ENCODE measurements at regions not wholly inside any gene's neighbourhood (a gene's known extent, or its start where the extent isn't known, plus 50 kb on each side); places are given as distances from the start of the nearest gene placed in this dataset.
"Not testable (repeated sequence)": the region's sequence is repeated elsewhere in the genome, so short reads cannot be mapped to it uniquely, and the experiment has no call there.

- DNase-seq (ENCODE audit: low read depth, low spot score) = no peak
Measured at GRCh38 chr4:24368801-24369200, 215.6 kb downstream of the DHX15 start.

GRCh38 chr4:24364852-24365251 lies 219.5 kb downstream of the DHX15 start:
- DNase-seq (ENCODE audit: low read depth, low spot score) = no peak

GRCh38 chr4:24364249-24364648 lies 220.1 kb downstream of the DHX15 start:
- DNase-seq (ENCODE audit: low read depth, low spot score) = no peak

GRCh38 chr4:24363751-24364150 lies 220.6 kb downstream of the DHX15 start:
- DNase-seq (ENCODE audit: low read depth, low spot score) = no peak

- DNase-seq (ENCODE audit: low read depth, low spot score) = no peak
Measured at GRCh38 chr4:24352112-24352511, 232.2 kb downstream of the DHX15 start.

- not testable (repeated sequence) for DNase-seq (ENCODE audit: low read depth, low spot score)
Measured at GRCh38 chr4:24349168-24349996, 235.0 kb downstream of the DHX15 start.

- DNase-seq (ENCODE audit: low read depth, low spot score) = no peak
Measured at GRCh38 chr4:24339260-24339659, 245.1 kb downstream of the DHX15 start.

- no peak for DNase-seq (ENCODE audit: low read depth, low spot score)
Measured at GRCh38 chr4:24337451-24338190, 246.7 kb downstream of the DHX15 start.

GRCh38 chr4:24335616-24336015 lies 248.7 kb downstream of the DHX15 start:
- no peak for DNase-seq (ENCODE audit: low read depth, low spot score)

GRCh38 chr4:24334906-24335305 lies 249.4 kb downstream of the DHX15 start:
- DNase-seq (ENCODE audit: low read depth, low spot score) = no peak

- DNase-seq (ENCODE audit: low read depth, low spot score) = no peak
Measured at GRCh38 chr4:24330573-24330972, 253.8 kb downstream of the DHX15 start.

- DNase-seq (ENCODE audit: low read depth, low spot score) = no peak
Measured at GRCh38 chr4:24330172-24330571, 254.2 kb downstream of the DHX15 start.

GRCh38 chr4:24328711-24329110 lies 255.6 kb downstream of the DHX15 start:
- DNase-seq (ENCODE audit: low read depth, low spot score) = no peak

- no peak for DNase-seq (ENCODE audit: low read depth, low spot score)
Measured at GRCh38 chr4:24328310-24328709, 256.0 kb downstream of the DHX15 start.

GRCh38 chr4:24322995-24323394 lies 261.4 kb downstream of the DHX15 start:
- no peak for DNase-seq (ENCODE audit: low read depth, low spot score)

- DNase-seq (ENCODE audit: low read depth, low spot score) = no peak
Measured at GRCh38 chr4:24322511-24322910, 261.8 kb downstream of the DHX15 start.

GRCh38 chr4:24321616-24322015 lies 262.7 kb downstream of the DHX15 start:
- DNase-seq (ENCODE audit: low read depth, low spot score) = no peak

GRCh38 chr4:24321131-24321530 lies 263.2 kb downstream of the DHX15 start:
- DNase-seq (ENCODE audit: low read depth, low spot score) = no peak

GRCh38 chr4:24319387-24319786 lies 265.0 kb downstream of the DHX15 start:
- DNase-seq (ENCODE audit: low read depth, low spot score) = no peak

GRCh38 chr4:24315056-24315455 lies 269.3 kb downstream of the DHX15 start:
- no peak for DNase-seq (ENCODE audit: low read depth, low spot score)

GRCh38 chr4:24312261-24312913 lies 272.0 kb downstream of the DHX15 start:
- no peak for DNase-seq (ENCODE audit: low read depth, low spot score)

- DNase-seq (ENCODE audit: low read depth, low spot score) = no peak
Measured at GRCh38 chr4:24303926-24304325, 280.4 kb downstream of the DHX15 start.

All from pulmonary artery endothelial cell (primary cell).